T-helper 2 cell (primary cell): ENCODE measurements at regions not wholly inside any gene's neighbourhood (a gene's known extent, or its start where the extent isn't known, plus 50 kb on each side); places are given as distances from the start of the nearest gene placed in this dataset.

Experiments used
- DNase-seq, 5 experiments: peaks; one replicate each; pipeline versions ENCODE4 v3.0.0 to v3.0.0-alpha.2; 2012 to 2022

DNA sequence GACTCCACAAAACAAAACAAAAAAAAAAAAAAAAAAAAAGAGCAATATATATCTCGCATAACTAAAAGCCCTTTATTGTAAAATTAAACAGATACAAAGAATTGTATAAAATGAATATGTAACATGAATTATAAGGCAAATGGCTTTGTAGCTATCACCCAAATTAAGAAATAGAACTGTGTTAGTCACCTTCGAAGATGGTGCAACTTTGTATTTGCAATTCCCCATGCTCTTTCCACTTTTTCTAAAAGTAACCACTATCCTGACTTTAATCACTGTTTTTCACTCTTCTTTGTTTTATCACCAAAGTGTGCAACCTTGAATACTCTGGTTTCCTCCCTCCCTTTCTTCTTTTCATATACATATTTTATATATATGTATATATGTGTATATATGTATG is 57.1 kb upstream of the HTR2A start:
- DNase-seq, result no peak

DNA sequence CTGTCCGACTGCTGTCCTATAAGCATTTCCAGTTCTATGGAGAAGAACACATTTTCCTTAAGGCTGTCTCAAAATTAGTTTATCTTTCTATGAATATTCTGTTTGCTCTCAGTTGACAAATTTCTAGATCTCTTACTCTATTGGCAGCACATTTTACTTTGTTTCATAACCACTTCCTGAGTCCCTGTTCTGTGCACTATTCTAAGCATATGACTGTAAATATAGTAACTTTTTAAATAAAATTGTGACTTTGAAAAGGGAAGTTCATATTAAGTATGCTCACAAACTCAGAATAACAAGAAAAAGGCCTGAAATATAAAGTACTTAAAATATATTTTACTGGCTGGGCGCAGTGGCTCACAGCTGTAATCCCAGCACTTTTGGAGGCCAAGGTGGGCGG is 56.5 kb upstream of the HTR2A start:
- DNase-seq, result no peak

DNA sequence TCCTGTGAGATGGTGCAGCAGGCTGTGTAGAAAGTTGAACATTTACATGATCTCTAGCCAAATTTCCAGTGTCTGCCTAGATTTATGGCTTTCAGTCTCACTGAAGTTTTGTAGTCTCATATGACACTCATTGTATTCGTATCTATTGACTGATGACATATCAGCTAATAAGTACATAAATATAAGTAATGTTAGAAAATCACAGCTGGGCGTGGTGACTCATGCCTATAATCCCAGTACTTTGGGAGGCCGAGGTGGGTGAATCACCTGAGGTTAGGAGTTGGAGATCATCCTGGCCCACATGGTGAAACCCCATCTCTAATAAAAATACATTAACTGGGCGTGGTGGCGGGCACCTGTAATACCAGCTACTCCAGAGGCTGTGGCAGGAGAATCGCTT is 54.7 kb upstream of the HTR2A start:
- no peak for DNase-seq

DNA sequence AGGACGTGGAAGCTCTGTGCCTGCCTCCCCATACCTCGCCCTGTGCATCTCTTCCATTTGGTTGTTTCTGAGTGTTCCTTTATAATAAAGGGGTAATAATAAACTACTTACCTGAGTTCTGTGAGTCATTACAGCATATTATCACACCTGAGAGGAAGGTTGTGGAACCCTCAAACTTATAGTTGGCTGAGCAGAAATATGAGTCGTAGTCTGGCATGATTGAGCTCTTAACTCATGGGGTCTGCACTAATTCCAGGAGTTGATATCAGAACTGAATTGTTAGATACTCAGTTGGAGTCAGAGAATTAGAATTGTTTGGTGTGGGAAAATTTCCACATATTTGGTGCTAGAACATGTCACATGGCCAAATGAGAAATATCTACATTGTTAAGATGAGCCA is 52.4 kb upstream of the HTR2A start:
- DNase-seq, result no peak

DNA sequence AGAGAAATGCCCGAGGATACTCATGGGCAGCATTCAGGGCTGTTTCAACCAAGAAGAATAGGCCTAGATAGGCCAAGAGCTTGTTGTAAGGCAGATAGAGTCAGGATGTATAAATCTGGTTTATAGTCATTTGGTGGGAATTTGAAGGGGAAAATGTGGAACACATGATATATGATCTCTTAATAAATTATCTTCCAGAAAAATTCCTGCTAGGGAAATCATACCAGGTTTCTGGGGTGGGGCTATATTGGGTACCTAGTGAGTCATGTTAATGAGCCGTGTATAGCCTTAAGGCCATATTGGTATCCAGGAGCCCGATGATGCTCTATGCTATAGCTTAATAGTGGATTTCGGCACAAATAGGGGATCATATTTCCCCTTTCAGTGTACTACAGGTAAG is 51.5 kb upstream of the HTR2A start:
- no peak for DNase-seq

DNA sequence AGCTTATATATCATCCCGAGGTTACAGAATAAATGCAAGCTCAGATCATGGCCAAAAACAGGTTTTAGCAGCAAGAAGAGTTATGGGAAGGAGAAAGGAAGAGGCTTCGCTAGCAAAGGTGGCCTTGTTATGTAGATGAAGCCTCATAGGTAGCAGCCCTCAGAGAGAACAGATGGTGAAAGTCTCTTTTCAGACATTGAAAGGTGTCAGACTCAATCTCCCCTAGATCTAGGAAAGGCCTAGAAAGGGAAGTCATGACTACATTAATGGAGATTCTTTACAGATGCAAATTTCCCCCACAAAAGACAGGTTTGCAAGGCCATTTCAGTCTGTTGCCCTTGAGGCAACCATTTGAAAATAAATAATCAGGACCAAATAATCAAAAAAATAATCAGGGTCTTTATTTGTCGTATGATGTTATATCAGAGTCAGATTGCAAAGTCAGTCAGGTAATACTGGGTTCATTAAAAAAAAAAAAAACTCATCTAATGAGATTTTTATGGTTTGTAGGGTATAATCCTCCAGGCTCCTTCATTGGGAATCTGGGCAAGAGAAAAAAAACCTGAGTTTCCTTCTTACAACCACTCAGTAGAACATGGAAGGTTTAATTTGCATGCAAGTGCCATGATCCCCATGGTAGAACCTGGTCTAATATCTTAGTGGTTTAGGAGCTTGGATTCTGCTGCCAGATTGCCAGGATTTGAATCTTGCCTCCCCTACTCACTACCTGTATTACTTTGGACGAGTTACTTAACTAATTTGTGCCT is 50.8 kb upstream of the HTR2A start:
- DNase-seq, result no peak
